ENCODE measurements at regions not wholly inside any gene's neighbourhood (a gene's known extent, or its start where the extent isn't known, plus 50 kb on each side); places are given as distances from the start of the nearest gene placed in this dataset.
"Not testable (repeated sequence)": the region's sequence is repeated elsewhere in the genome, so short reads cannot be mapped to it uniquely, and the experiment has no call there.

DNA sequence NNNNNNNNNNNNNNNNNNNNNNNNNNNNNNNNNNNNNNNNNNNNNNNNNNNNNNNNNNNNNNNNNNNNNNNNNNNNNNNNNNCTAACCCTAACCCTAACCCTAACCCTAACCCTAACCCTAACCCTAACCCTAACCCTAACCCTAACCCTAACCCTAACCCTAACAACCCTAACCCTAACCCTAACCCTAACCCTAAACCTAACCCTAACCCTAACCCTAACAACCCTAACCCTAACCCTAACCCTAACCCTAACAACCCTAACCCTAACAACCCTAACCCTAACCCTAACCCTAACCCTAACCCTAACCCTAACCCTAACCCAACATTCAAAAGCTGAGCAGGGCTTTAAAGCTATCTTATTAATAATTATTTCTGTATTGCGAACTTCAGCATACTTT is 182.5 kb upstream of the FAM20C start:
- H3K4me1 Mint-ChIP-seq; DNase-seq; H3K9me3 Mint-ChIP-seq; H3K4me3 Mint-ChIP-seq; ATAC-seq; H3K27me3 Mint-ChIP-seq; H3K36me3 Mint-ChIP-seq (ENCODE audit: low read depth); H3K27ac Mint-ChIP-seq: not testable (repeated sequence)

DNA sequence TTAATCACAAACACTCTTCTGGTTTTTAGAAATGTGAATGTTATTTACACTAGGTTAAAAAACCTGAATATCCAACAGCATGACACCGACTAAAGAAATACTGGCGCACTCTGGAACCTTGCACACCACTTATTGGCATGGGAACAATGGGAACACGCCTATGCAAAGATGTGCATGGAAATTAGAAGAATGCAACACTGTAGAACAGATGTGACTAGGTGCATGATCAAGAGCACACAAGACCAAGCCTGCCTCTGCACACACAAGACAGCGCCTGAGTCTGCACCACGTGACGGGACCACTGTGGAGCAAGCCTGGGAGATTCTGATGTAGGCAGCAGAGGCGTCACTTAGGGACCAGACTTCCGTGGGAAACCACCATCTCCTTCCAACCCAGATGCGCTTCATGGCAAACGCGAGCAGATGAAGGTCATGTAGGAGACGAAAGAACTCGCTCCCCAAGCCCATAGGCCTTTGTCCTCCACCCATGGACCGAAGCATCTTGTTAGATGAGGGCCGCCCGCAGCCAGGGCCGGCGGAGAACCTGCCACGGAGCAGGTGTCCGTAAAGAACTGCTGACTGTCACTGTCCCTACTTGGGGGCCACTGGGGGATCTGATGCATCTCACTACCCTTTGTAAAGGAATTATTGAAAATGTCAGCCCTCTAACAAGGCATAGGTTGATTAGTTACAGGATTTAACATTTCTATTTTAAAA is 159.6 kb upstream of the FAM20C start:
- not testable (repeated sequence) for H3K27ac Mint-ChIP-seq; H3K27me3 Mint-ChIP-seq; H3K9me3 Mint-ChIP-seq; H3K36me3 Mint-ChIP-seq (ENCODE audit: low read depth); H3K4me1 Mint-ChIP-seq; H3K4me3 Mint-ChIP-seq; ATAC-seq; DNase-seq

DNA sequence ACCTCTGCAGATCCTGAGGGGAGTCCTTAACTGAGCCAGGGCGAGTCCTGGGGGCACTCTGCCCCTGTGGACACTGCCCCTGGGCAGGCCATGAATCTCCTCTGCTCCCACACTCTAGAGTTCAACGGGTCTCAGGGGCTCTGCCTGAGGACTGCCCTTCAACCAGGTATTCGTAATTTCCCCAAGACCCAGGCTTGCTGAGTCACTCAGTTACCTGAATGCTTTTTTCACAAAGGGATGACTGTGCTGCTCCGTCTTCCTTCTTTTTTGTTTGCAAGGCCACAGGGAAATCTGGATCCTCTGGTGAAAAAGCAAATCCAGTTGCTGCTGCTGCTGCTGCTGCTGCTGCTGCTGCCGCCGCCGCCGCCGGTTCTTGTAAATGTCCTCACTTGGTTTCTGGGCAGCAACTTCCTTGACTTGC is 157.2 kb upstream of the FAM20C start:
- not testable (repeated sequence) for ATAC-seq; DNase-seq; H3K4me1 Mint-ChIP-seq; H3K27me3 Mint-ChIP-seq; H3K36me3 Mint-ChIP-seq (ENCODE audit: low read depth); H3K27ac Mint-ChIP-seq; H3K9me3 Mint-ChIP-seq; H3K4me3 Mint-ChIP-seq

DNA sequence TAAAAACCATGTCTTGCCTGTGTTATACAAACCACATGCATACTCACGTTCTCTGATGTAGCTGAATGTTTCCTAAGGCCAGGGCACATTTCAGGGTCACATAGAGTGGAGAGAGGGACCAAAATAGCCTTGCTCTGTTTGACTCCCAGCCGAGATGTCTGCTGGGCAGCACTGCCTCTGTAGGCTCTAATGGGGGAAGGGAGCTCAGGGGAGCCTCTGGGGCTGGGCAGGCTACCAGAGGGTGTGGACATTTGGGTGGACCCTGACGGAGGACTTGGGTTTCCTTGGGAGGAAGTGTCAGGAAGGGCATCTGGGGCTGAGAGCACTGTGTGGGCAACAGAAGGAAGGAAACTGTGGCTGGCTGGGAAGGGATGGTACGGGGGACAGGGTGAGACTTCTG is 155.8 kb upstream of the FAM20C start:
- not testable (repeated sequence) for H3K4me1 Mint-ChIP-seq; H3K36me3 Mint-ChIP-seq (ENCODE audit: low read depth); H3K27ac Mint-ChIP-seq; H3K4me3 Mint-ChIP-seq; H3K27me3 Mint-ChIP-seq; DNase-seq; H3K9me3 Mint-ChIP-seq; ATAC-seq

DNA sequence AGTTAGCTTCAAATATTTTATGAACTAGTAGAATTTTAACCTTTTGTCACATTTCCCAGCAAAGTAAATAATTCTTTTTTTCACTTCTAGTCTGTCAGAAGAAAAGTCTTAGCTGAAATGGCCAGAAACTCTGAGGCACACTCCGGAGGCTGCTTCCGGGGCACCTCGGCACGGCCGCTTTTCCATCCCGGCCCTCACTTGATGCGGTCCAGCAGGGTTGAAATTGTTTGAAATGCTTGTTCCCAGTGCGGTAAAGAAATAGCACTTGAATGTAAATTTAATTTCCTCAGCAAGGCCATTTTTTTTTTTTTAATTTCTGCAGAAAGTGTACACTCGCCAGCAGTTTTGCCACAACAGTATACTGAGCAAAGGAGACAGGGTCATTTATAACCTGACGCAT is 154.7 kb upstream of the FAM20C start:
- not testable (repeated sequence) for H3K27ac Mint-ChIP-seq; H3K27me3 Mint-ChIP-seq; DNase-seq; ATAC-seq; H3K4me1 Mint-ChIP-seq; H3K36me3 Mint-ChIP-seq (ENCODE audit: low read depth); H3K9me3 Mint-ChIP-seq; H3K4me3 Mint-ChIP-seq

DNA sequence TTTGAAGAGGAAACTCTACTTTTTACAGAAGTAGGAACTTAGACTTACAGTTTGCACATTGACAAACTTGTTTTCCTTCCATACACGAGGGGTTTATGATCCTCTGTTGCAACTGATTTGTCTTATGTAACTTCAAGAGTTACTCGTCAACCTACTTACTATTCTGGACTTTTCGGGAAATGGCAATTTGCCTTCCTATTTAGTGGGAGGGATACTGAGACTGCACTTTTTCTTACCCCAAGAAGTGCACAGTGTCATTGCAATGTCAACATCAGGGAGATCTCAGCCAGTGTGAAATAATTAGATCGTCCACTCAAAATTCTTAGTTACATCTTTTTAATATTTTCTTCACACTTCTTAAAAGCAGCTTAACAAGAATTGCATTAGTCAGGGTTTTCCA is 153.9 kb upstream of the FAM20C start:
- not testable (repeated sequence) for DNase-seq; H3K9me3 Mint-ChIP-seq; H3K4me1 Mint-ChIP-seq; H3K27ac Mint-ChIP-seq; H3K36me3 Mint-ChIP-seq (ENCODE audit: low read depth); H3K4me3 Mint-ChIP-seq; ATAC-seq
- peaks cover 10% of the 10 kb centered on the region for H3K27me3 Mint-ChIP-seq

DNA sequence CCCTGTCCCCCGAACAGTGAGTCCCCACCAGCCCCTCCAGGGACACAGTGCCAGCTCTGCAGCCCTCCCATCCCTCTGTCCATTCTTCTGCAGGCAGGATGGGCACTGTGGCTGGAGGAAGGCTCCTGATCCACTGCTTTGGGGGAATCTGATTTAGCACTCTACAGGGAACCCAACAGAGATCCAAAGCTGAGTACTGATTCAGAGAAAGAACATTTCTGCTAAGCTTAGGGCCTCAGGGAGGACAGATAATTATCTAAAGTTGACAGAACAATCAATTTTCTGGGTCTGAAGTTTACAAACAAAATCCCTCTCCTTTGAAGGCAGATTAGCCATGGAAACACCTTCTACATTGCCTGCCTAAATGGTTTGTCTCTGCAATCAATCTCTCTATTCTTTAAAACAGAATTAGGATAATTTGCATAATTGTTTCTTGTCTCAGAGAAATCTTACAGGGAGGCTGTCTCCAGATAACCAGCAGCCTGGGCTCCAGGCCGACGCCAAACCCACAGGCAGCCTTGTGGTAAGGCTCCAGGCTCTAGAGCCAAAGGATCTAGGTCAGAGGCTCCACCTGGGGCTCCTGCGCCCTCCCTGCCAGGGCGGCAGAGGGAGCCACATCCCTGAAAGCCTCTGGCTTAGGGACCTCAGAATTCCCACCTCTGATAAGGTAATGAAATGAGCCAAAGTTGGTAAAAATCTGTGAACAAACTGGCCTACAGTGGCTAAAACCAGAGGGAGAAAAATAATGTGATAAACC is 152.2 kb upstream of the FAM20C start:
- not testable (repeated sequence) for DNase-seq
- peaks cover 18% of the 10 kb centered on the region for H3K27me3 Mint-ChIP-seq

DNA sequence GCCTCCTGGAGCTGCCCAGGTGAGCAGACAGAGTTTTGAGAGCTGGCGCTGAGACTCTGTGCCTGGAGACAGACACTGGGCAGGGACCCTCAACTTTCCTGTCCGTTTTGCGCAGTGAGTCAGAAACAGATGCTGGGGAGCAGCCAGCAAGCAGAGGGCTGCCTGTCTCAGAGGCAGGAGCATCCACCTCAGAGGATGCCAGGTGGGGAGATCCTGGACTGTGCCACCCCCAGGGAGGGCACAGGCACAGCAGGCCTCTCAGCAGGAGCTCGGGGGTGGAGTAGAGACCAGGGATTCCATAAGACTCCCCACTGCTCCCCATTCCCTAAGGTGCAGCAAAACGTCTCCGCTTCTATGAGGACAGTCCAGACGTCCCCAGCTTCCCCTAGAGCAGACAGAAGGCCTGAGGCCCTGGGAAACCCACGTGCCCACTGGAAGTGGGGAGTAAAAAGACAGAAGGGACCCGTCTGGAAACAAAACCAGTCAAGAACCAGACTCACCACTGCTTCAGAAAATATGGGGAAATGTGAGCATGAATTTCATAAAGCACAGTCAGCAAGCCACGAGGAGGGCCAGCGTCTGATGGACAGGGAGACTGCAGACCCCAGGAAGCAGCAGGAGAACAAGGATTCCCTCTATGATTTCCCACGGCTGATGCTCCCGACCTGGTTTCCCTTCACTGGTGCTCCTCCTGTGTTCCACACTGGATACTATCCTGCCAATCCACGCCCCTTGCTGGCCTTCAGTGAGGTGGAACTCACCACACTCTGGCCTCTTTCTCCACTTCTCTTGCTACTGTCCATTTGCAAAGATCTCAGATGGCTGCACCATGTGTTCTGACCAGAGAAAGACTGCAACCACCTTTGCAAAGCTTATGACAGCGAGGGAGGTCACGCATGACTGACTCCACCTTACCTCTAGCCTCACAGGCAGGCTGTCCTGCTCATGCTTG is 151.3 kb upstream of the FAM20C start:
- H3K27ac Mint-ChIP-seq: no peak overlapping the region

More for the DNA sequence above, 152.2 kb upstream of the FAM20C start:
- ATAC-seq; H3K4me3 Mint-ChIP-seq; H3K4me1 Mint-ChIP-seq; H3K27ac Mint-ChIP-seq; H3K36me3 Mint-ChIP-seq (ENCODE audit: low read depth); H3K9me3 Mint-ChIP-seq: not testable (repeated sequence)

DNA sequence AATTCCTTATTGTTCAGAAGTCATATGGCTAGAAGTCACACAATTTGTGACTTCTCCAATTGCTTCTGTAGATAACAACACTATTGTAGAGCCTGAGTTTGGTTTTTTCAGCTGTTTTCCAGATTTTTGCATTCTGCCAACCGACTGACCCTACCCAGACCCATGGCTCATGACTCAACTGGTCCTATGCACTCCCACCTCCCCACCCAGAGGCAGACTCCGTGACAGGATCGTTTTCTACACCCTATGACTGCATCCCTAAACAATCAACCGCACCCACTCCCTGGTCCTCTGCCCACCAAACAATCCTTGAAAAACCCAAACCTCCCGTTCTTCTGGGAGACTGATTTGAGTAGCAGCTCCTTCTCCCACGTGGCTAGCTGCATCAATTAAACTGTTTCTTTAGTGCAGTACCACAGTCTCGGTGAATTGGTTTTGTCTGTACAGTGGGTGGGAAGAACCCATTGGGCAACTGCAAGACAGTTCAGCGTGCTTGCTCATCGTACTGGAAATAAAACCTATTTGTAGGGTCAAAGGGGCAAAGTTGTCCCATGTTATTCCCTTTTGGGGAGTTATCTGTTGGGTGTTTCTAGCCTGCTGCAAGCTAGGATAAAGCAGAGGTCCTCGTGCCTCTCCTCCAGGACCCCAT is 150.3 kb upstream of the FAM20C start:
- Mint-ChIP-seq H3K36me3 (ENCODE audit: low read depth) (no peaks in the 10 kb centered on the region), H3K4me1 (no peaks in the 10 kb centered on the region), H3K27ac (no peak overlapping the region), H3K27me3 (peaks cover 20% of the 10 kb centered on the region), H3K4me3 (no peak overlapping the region), H3K9me3 (no peaks in the 10 kb centered on the region)
- ATAC-seq: no peak
- no peak for DNase-seq

More for the DNA sequence above, 151.3 kb upstream of the FAM20C start:
- no peaks in the 10 kb centered on the region for H3K4me1 Mint-ChIP-seq
- ATAC-seq (no peak), DNase-seq (no peak)
- H3K27me3 Mint-ChIP-seq: peaks cover 20% of the 10 kb centered on the region
- H3K36me3 Mint-ChIP-seq (ENCODE audit: low read depth): no peaks in the 10 kb centered on the region
- H3K9me3 Mint-ChIP-seq: no peaks in the 10 kb centered on the region
- H3K4me3 Mint-ChIP-seq: no peak overlapping the region

DNA sequence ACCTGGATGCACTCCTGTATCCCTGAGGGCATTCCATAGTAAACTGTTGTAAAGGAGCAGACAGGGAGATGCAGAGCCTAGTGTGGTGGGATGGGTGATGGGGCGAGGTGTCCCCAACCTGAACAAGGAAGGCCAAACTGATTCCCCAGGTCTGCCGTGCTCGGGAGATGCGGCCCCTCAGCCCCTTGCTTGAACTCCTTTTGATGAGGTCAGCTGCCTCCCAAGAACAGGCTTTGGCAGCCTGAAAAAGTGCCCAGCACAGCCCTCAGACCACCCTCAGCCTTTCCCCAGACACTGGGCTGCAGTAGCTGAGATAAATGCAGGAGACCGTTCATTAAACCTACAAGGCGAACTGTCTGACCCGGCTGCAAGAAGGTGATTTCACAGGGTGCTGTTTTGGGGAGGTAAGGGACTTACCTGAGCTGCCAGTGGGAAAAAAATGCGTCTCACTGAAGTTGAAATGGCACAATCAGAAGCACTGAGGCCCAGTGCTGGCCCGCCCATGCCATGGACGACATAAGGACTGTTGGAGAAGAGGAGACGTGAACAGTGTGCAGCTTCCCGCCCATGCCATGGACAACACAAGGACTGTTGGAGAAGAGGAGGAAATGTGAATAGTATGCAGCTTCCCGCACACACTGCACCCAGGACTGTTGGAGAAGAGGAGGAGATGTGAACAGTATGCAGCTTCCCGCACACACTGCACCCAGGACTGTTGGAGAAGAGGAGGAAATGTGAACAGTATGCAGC is 148.4 kb upstream of the FAM20C start:
- Mint-ChIP-seq H3K27ac (no peak overlapping the region), H3K36me3 (ENCODE audit: low read depth) (no peaks in the 10 kb centered on the region), H3K4me1 (no peaks in the 10 kb centered on the region), H3K4me3 (no peak overlapping the region), H3K9me3 (no peaks in the 10 kb centered on the region), H3K27me3 (peaks cover 20% of the 10 kb centered on the region)
- no peak for DNase-seq
- ATAC-seq: no peak

DNA sequence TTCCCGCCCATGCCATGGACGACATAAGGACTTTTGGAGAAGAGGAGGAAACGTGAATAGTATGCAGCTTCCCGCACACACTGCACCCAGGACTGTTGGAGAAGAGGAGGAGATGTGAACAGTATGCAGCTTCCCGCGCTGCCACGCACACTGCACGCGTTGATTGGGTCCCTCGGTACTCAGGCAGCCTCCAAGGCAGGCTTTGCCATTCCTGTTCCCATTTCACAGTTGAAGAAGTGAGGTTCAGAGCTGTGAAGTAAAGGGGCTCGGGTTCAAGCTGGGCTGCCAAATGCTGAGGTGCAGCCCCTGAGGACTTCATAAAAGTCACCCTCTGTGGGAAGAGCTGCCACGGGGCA is 147.9 kb upstream of the FAM20C start:
- Mint-ChIP-seq H3K27me3 (peaks cover 20% of the 10 kb centered on the region), H3K36me3 (ENCODE audit: low read depth) (no peaks in the 10 kb centered on the region), H3K27ac (no peak overlapping the region), H3K9me3 (no peaks in the 10 kb centered on the region), H3K4me1 (no peaks in the 10 kb centered on the region), H3K4me3 (no peak overlapping the region)
- ATAC-seq (no peak), DNase-seq (no peak)

DNA sequence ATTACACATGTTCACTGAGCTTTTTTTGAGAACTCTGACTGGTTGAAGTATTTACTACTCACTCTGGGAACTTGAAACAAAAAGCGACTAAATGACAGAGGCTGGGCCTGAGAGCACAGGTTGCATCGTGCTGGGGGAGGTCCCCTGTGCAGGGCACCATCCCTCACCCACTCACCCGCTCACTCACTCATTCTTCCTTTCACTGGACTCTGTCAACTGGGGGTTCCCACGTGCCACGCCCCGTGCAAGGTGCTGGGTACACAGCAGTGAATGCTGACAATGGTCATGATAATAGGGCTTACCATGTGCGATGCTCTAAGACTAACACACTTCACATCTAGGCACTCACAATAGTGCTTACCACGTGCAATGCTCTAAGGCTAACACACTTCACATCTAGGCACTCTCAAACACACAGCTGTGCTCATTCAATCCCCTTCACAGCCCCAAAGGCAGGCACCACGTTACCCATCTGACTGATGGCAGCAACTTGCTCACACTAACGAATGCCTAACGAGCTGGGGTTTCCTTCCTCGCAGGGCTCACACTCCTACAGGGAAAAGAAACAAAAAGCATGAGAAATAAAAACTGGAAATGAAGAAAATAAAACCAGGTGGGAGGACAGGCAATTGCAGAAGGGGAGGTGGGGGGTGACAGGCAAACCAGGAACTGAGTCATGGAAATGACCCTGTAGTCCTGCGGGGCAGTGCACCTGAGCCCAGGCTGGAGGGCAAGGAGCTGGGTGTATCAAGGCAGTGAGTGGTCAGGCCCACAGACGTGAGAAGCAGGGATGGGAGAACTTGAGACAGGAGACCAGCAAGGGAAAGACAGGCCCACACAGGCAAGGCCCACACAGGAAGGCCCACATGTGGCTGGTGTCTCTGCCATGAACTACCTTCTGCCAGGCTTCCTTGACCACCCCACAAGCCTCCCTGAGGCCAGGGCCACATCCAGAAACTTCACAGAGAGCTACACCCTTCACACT is 147.0 kb upstream of the FAM20C start:
- DNase-seq (no peak), ATAC-seq (peak; percentile 20)
- Mint-ChIP-seq H3K27me3 (peaks cover 20% of the 10 kb centered on the region), H3K9me3 (no peaks in the 10 kb centered on the region), H3K4me1 (no peaks in the 10 kb centered on the region), H3K36me3 (ENCODE audit: low read depth) (no peaks in the 10 kb centered on the region), H3K27ac (no peak overlapping the region), H3K4me3 (no peak overlapping the region)
